ENCODE measurements at regions not wholly inside any gene's neighbourhood (a gene's known extent, or its start where the extent isn't known, plus 50 kb on each side); places are given as distances from the start of the nearest gene placed in this dataset.

DNA sequence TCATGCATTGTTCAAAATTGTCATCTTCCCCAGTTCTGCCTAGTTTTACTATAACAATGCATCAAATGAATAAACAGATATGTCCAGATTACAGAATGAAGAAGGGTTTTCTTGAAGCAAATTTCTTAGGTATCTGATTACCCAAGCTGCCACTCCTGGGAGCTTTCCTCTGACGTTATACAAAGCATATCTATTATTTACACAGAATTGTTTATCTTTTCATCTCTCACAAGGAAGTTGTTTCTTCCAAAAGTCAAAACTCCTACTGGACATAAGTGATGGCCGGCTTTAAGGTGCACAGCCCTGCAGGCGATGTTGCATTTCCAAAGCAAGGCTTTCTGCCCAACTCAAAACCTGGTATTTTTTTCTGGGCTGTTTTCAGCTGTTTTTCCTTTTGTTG lies 73.4 kb upstream of the ANKH start:
- no peak overlapping the region for H3K18ac ChIP-seq (ENCODE audit: extremely low read depth, low read length)
- no peak overlapping the region for H2BK12ac ChIP-seq (ENCODE audit: low read depth, low read length)
- H2BK20ac ChIP-seq (ENCODE audit: low read length): no peak overlapping the region
- no peak overlapping the region for H2BK120ac ChIP-seq (replicated peaks; ENCODE audit: low read depth, low read length)
- no peak overlapping the region for H2BK15ac ChIP-seq (ENCODE audit: low read length)
- H3K23me2 ChIP-seq (ENCODE audit: low read depth, low read length): no peaks in the 10 kb centered on the region
- ChIA-PET CTCF (ENCODE audit: partially characterized antibody) (interaction anchor here (1.1 to 2.0 kb wide), 2 partner anchors 20 to 75 kb away, joined by 4 read pairs; no protein-coding TSS in a partner anchor), POLR2A (ENCODE audit: partially characterized antibody) (no interaction called here)
- H4K5ac ChIP-seq (ENCODE audit: insufficient read length, low read depth, low read length): no peak overlapping the region
- H3K23ac ChIP-seq (ENCODE audit: insufficient read length): no peak overlapping the region
- H3K4me3 ChIP-seq (ENCODE audit: extremely low read depth in 1 of 4, insufficient read depth in 2 of 4, low read depth in 3 of 4, low read length in 4 of 4): no peak overlapping the region
- no peak overlapping the region for H2AK5ac ChIP-seq (ENCODE audit: low read depth, low read length)
- no peak overlapping the region for H3K4me2 ChIP-seq (ENCODE audit: insufficient read depth in 1 of 2, low read depth in 2 of 2, low read length in 2 of 2)
- H2BK5ac ChIP-seq (ENCODE audit: low read depth, low read length): no peak overlapping the region
- H3K36me3 ChIP-seq (ENCODE audit: control insufficient read depth in 2 of 4, insufficient read depth in 4 of 4, low read length in 3 of 4): no peaks in the 10 kb centered on the region
- H3K56ac ChIP-seq (replicated peaks; ENCODE audit: insufficient read length, low read depth, low read length): no peak overlapping the region
- no peak overlapping the region for H3K9ac ChIP-seq (replicated peaks in 1 of 4; ENCODE audit: extremely low read depth in 1 of 4, low read depth in 3 of 4, low read length in 3 of 4)
- no peaks in the 10 kb centered on the region for H3K27me3 ChIP-seq (replicated peaks in 1 of 4; ENCODE audit: control insufficient read depth in 3 of 4, extremely low read depth in 1 of 4, insufficient read depth in 3 of 4, low read length in 3 of 4)
- no peaks in the 10 kb centered on the region for H3K79me2 ChIP-seq (ENCODE audit: control insufficient read depth in 1 of 2, insufficient read depth in 2 of 2, low read length in 2 of 2)
- 82% methylated on average over 3 of the region's 3 CpGs; no CpG with 5 or more reads in 1 of the 2 experiments for WGBS, 2 experiments (ENCODE audit: extremely low coverage in 1 of 2, insufficient coverage in 1 of 2, insufficient read length in 1 of 2, insufficient replicate concordance in 2 of 2, low coverage in 1 of 2, low lambda C conversion rate in 2 of 2, missing lambda C conversion rate in 1 of 2)
- H3K4me1 ChIP-seq (replicated peaks in 1 of 4; ENCODE audit: control insufficient read depth in 3 of 4, insufficient read depth in 4 of 4, low read length in 3 of 4): no peaks in the 10 kb centered on the region
- no peaks in the 10 kb centered on the region for H3K9me3 ChIP-seq (ENCODE audit: insufficient read depth in 2 of 2, low read depth in 1 of 2, low read length in 1 of 2)
- no peak overlapping the region for H4K8ac ChIP-seq (ENCODE audit: extremely low read depth, insufficient read depth, low read length)
- H2AFZ ChIP-seq (ENCODE audit: low read length): no peak overlapping the region
- no peak overlapping the region for H3K14ac ChIP-seq (ENCODE audit: insufficient read length)
- no peak for FAIRE-seq
- DNase-seq (ENCODE audit: low read depth in 1 of 2, low spot score in 2 of 2): no peak
- no peak overlapping the region for H3K27ac ChIP-seq (ENCODE audit: low read depth, low read length)
- no peaks in the 10 kb centered on the region for H4K20me1 ChIP-seq (replicated peaks in 1 of 2; ENCODE audit: control insufficient read depth in 1 of 2, insufficient read depth in 2 of 2, low read length in 2 of 2)
- H4K91ac ChIP-seq (replicated peaks; ENCODE audit: insufficient read length, low read length): no peak overlapping the region
- no peak overlapping the region for H3K4ac ChIP-seq (replicated peaks; ENCODE audit: insufficient read length, low read depth, low read length)
- H3K79me1 ChIP-seq (ENCODE audit: low read depth, low read length): no peaks in the 10 kb centered on the region
- TF ChIP-seq TAF1 (IDR thresholded peaks at IDR 0.05; ENCODE audit: low read depth, low read length) (no peak), KDM1A (IDR thresholded peaks at IDR 0.05; ENCODE audit: borderline replicate concordance, low read length) (no peak)

All from H1 (cell line).